GM12872 (cell line): ENCODE measurements at regions not wholly inside any gene's neighbourhood (a gene's known extent, or its start where the extent isn't known, plus 50 kb on each side); places are given as distances from the start of the nearest gene placed in this dataset.

Experiments used
- CTCF ChIP-seq: IDR thresholded peaks from 3 replicates; pipeline ENCODE4 v1.5.1; 2011; ENCODE audit warnings: low read depth, mild to moderate bottlenecking, low read length, moderate library complexity; ENCODE audit not compliant: insufficient read depth

DNA sequence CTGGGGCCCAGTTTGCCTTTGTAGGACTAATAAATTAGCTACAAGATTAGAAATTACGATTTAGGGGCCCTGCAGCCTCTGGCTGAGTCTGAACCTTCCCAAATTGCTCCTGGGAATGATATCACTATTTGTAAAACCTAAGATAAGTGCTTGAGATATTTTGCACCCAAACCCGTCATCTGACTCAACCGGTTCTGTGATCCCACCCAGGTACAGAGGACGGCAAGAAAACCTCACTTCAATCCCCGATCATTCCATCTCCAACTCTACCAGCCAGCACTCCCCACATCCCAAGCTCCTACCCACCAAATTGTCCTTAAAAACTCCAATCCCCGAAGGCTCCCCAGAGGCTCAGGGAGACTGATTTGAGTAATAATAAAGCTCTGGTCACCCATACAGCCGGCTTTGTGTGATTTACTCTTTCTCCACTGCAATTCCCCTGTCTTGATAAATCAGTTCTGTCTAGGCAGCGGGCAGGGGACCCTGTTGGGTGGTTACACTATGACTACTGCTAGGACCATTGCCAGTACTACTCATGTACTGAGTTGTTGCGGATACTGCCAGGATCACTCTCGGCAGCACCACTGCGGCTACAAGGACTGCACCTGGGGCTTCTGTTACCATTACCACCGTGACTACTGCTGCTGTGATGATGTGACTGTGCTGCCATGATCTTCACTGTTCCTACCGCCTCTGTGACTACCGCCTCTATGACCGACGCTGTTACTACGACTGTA lies 73.1 kb downstream of the IRF8 start:
- no peak for TF ChIP-seq CTCF

GRCh38 chr16:85974428-85975375 lies 75.7 kb downstream of the IRF8 start:
- no peak for TF ChIP-seq CTCF

DNA sequence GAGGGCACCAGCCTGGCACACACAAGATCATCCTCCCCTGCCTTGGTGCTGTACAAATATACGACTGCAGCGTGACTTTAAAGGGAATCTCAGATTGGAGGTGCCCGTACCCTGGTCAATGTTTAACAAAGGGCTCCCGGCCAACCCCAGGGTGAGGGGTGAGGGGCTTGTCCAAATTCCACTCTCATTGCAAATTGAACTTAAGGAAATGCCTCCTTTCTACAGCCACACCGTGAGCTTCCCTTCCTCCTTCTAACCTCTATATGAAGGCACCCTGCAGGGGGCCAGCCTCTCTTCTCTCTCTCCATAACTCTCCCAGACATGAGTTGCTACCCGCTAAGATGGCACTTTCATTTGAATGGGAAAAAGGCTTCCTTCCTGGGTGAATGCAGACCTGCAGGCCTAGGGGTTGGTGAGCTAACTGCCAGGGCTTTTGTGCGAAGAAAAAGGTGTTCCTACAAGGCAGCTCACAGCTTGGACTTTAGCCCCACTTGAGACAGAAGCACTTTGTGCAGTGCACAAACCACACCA lies 76.6 kb downstream of the IRF8 start:
- TF ChIP-seq CTCF, result no peak

GRCh38 chr16:85978291-85978775 lies 79.4 kb downstream of the IRF8 start:
- TF ChIP-seq CTCF, result no peak

- TF ChIP-seq CTCF, result no peak
These were observed 80.0 kb downstream of the IRF8 start for GRCh38 chr16:85978976-85979375.

DNA sequence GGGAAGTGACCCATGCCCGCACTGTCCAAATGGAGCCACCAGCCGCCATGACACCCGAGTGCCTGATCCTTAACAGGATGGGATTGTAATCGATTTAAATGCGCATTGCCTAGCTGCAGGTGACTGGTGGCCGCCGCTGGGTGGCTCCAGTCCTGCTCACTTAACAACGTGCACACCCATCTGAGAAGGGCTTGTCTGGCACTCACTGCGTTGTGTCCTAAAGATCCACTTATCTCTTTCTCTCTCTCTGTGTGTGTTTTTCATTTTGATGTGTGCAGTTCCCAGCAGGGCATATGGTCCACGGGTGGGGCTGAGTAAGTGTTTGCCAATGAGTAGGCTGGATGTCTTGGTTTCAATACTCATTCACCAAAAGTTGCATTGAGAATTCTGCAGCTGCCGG lies 80.6 kb downstream of the IRF8 start:
- no peak for TF ChIP-seq CTCF

GRCh38 chr16:85980686-85981085 lies 81.7 kb downstream of the IRF8 start:
- TF ChIP-seq CTCF, result no peak
